Caco-2 (cell line): ENCODE measurements at regions not wholly inside any gene's neighbourhood (a gene's known extent, or its start where the extent isn't known, plus 50 kb on each side); places are given as distances from the start of the nearest gene placed in this dataset.

Experiments used
- BruUV-seq: library from RNA; stranded (reverse); fragments of 400-500 nt; replicated peaks from 2 replicates; lab custom pipeline; 2021; lab: Mats Ljungman, UMichigan
- CTCF ChIA-PET: fragments of 300-600 bp; sonication (Branson Sonifier 250); formaldehyde crosslinking; loops from one replicate; lab custom pipeline; 2022; ENCODE audit warnings: antibody characterized with exemption; lab: Charles Lee
- POLR2A ChIA-PET: fragments of 300-600 bp; sonication (Branson Sonifier 250); formaldehyde crosslinking; loops from one replicate; lab custom pipeline; 2022; ENCODE audit warnings: antibody characterized with exemption; lab: Charles Lee
- DNase-seq, 2 experiments: peaks; one replicate each; pipeline versions ENCODE4 v3.0.0 to v3.0.0-alpha.2; 2020 to 2022
- H3K27me3 ChIP-seq: replicated peaks from 2 replicates; pipeline ENCODE4 v1.6.0; 2011; ENCODE audit warnings: low read length; ENCODE audit not compliant: control insufficient read depth, insufficient read depth
- H3K36me3 ChIP-seq: 2 replicates; pipeline ENCODE4 v1.5.1; 2011; ENCODE audit warnings: low read length; ENCODE audit not compliant: control insufficient read depth, insufficient read depth
- H3K4me1 ChIP-seq: fragments of 250-450 bp; sonication (Bioruptor Pico); 2 replicates; pipeline ENCODE4 v1.5.1; 2020; ENCODE audit warnings: mild to moderate bottlenecking
- H3K4me3 ChIP-seq: 2 replicates; pipeline ENCODE4 v1.5.1; 2011; ENCODE audit warnings: low read depth, mild to moderate bottlenecking, control low read depth, low read length
- H3K9me3 ChIP-seq: fragments of 250-450 bp; sonication (Bioruptor Pico); 2 replicates; pipeline ENCODE4 v1.5.1; 2020; ENCODE audit warnings: mild to moderate bottlenecking, moderate library complexity
- H3K27ac Mint-ChIP-seq: one replicate; pipeline ENCODE4 v1.8.0; 2022; ENCODE audit warnings: mixed read lengths; ENCODE audit not compliant: unreplicated experiment
- H3K27me3 Mint-ChIP-seq: one replicate; pipeline ENCODE4 v1.8.0; 2022; ENCODE audit warnings: mixed read lengths; ENCODE audit not compliant: insufficient read depth, unreplicated experiment
- H3K36me3 Mint-ChIP-seq: one replicate; pipeline ENCODE4 v1.8.0; 2022; ENCODE audit warnings: mild to moderate bottlenecking, mixed read lengths; ENCODE audit not compliant: insufficient read depth, unreplicated experiment
- H3K4me1 Mint-ChIP-seq: one replicate; pipeline ENCODE4 v1.8.0; 2022; ENCODE audit warnings: low read depth, mixed read lengths; ENCODE audit not compliant: unreplicated experiment
- H3K4me3 Mint-ChIP-seq: one replicate; pipeline ENCODE4 v1.8.0; 2022; ENCODE audit warnings: mild to moderate bottlenecking, moderate library complexity, mixed read lengths; ENCODE audit not compliant: unreplicated experiment
- H3K9me3 Mint-ChIP-seq: one replicate; pipeline ENCODE4 v1.8.0; 2022; ENCODE audit warnings: mixed read lengths; ENCODE audit not compliant: unreplicated experiment
- CTCF ChIP-seq, 2 experiments: fragments of 200-600 bp in 1 of 2; IDR thresholded peaks; 1 replicate in 1 of 2; 2 replicates in 1 of 2; pipeline versions ENCODE4 v1.5.1 to v1.8.0; 2011 to 2022; ENCODE audit warnings: antibody characterized with exemption in 1 of 2, control low read depth in 1 of 2, inconsistent platforms in 1 of 2, low read depth in 1 of 2, low read length in 1 of 2, mild to moderate bottlenecking in 1 of 2, moderate library complexity in 1 of 2; ENCODE audit not compliant: insufficient read depth in 1 of 2, severe bottlenecking in 1 of 2, unreplicated experiment in 1 of 2
- intact Hi-C: fragments of 100-400 bp; cut with micrococcal nuclease; formaldehyde crosslinking; loops from one replicate; pipeline ENCODE4 v1.10.0; 2022; ENCODE audit not compliant: unreplicated experiment

DNA sequence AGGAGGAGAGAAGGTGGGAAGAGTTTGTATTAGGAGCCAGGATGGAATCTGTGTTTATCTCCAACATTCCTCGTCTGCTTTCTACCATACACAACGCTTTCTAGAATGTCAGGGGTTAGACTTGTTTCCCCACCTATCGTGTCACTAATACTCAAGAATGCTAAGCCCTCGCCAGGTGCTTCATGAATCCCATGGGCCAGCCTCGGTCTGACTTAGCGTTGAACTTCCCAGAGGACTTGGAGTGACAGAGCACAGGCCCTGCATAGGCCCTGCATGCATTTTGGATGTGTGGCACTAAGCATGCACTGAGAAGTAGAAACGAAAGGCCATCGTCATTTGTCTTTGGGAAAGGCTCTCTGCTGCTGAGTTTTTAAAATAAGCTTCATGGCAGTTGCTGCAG lies 328.7 kb downstream of the NSG2 start:
- no TSS peak for BruUV-seq
- ChIA-PET POLR2A (no interaction called here), CTCF (no interaction called here)
- Mint-ChIP-seq H3K9me3 (no peaks in the 10 kb centered on the region), H3K27me3 (no peaks in the 10 kb centered on the region), H3K4me1 (peaks cover 9% of the 10 kb centered on the region), H3K36me3 (no peaks in the 10 kb centered on the region), H3K27ac (no peak overlapping the region), H3K4me3 (no peak overlapping the region)
- DNase-seq = no peak
- Histone ChIP-seq H3K27me3 (no peaks in the 10 kb centered on the region), H3K4me1 (no peaks in the 10 kb centered on the region), H3K9me3 (no peaks in the 10 kb centered on the region), H3K36me3 (no peaks in the 10 kb centered on the region), H3K4me3 (no peak overlapping the region)
- intact Hi-C loops = no loop called here
- TF ChIP-seq CTCF (IDR thresholded peaks at IDR 0.05; ENCODE audit: insufficient read depth in 1 of 2, low read depth in 1 of 2, low read length in 1 of 2, severe bottlenecking in 1 of 2, unreplicated experiment in 1 of 2) = no peak

DNA sequence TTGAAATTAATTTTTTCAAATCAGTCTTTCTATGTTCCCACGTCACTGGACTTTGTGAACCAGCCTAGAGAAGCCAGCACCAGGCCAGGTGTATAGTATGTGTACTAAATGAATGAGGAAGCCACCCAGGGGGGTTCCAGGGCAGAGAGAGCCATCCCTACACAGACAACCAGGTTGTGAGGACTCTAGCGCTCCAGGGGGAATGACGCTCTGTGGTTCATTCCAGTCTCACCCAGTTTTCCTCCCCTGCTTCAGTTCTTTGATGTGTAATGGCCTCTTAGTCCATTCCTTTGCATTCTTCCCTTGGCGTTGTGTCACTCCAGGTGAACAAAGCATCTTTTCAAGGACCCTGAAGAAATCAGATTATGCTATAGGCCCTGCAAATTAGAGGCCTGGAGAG lies 330.6 kb downstream of the NSG2 start:
- BruUV-seq = no TSS peak
- TF ChIP-seq CTCF (IDR thresholded peaks at IDR 0.05; ENCODE audit: insufficient read depth in 1 of 2, low read depth in 1 of 2, low read length in 1 of 2, severe bottlenecking in 1 of 2, unreplicated experiment in 1 of 2) = no peak
- H3K36me3 ChIP-seq = no peaks in the 10 kb centered on the region
- no peaks in the 10 kb centered on the region for H3K36me3 Mint-ChIP-seq
- intact Hi-C loops = no loop called here
- H3K4me1 ChIP-seq = no peaks in the 10 kb centered on the region
- H3K4me1 Mint-ChIP-seq = peaks cover 9% of the 10 kb centered on the region
- ChIA-PET POLR2A (no interaction called here), CTCF (no interaction called here)
- DNase-seq = no peak
- H3K27ac Mint-ChIP-seq = no peak overlapping the region
- H3K27me3 Mint-ChIP-seq = peaks cover 5% of the 10 kb centered on the region
- H3K27me3 ChIP-seq = no peaks in the 10 kb centered on the region
- no peak overlapping the region for H3K4me3 ChIP-seq
- no peaks in the 10 kb centered on the region for H3K9me3 ChIP-seq
- H3K4me3 Mint-ChIP-seq = no peak overlapping the region
- no peaks in the 10 kb centered on the region for H3K9me3 Mint-ChIP-seq

DNA sequence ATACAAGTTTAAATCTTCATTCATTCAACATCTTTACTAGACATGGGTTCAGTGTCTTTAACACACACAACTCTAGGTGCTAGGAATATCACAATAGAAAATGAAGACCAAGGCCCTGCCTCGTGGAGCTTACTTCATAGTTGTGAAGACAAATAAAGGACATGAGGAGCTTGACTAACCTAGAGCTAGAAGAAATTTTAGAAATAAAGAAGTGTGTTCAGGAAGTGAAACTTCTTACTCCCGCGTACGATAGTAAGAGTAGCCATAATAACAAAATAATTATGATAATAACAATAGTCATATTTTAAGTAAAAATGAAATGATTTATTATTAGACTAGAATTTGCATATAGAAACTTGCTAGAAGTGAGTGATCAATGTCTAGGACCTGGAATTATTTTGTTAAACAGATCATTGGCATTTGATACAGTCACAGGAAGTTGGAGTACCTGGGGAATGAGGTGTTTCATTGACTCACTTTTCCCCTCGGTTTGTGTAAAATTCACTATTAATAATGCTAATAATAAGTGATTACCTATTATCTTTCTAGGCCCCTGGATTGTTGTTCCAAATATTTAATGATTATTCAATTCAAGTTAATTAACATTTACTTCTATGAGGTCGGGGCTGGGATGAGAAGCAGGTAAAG lies 331.3 kb downstream of the NSG2 start:
- DNase-seq = no peak
- Mint-ChIP-seq H3K9me3 (no peaks in the 10 kb centered on the region), H3K27me3 (peaks cover 5% of the 10 kb centered on the region), H3K4me3 (no peak overlapping the region), H3K4me1 (peaks cover 9% of the 10 kb centered on the region), H3K36me3 (no peaks in the 10 kb centered on the region), H3K27ac (no peak overlapping the region)
- Histone ChIP-seq H3K36me3 (no peaks in the 10 kb centered on the region), H3K4me3 (no peak overlapping the region), H3K4me1 (no peaks in the 10 kb centered on the region), H3K9me3 (no peaks in the 10 kb centered on the region), H3K27me3 (no peaks in the 10 kb centered on the region)
- TF ChIP-seq CTCF (IDR thresholded peaks at IDR 0.05; ENCODE audit: insufficient read depth in 1 of 2, low read depth in 1 of 2, low read length in 1 of 2, severe bottlenecking in 1 of 2, unreplicated experiment in 1 of 2) = no peak
- ChIA-PET CTCF (no interaction called here), POLR2A (no interaction called here)
- BruUV-seq = no TSS peak
- intact Hi-C loops = no loop called here
